ENCODE measurements at regions not wholly inside any gene's neighbourhood (a gene's known extent, or its start where the extent isn't known, plus 50 kb on each side); places are given as distances from the start of the nearest gene placed in this dataset.

DNA sequence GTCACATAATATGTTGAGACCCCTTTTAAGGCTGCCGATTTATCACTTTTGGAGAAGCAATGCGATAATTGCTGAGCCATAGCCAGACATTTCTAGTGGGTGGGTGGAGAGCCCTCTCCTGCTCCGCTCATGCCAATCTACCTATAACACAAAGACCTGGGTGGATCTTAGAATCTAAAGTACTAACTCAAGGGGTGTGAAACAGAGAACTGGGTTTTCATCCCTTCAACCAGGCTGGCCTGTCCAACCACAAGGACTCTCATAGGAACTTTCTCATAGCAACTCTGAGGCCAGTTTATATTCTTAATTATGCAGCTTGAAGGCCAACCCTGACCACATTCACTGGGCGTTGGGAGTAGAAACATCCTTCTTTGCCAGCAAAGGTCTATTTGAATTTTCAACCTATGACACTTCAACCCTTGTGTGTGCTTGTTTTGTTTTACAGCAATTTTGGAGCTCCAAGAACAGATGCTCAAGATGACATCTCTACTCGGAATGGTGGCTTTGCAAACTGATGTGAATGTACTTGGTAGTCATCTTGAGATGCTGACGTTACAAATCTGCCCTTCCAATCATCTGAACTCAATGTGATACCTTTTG lies 1198.2 kb upstream of the AUTS2 start:
- no peak overlapping the region for H3K23ac ChIP-seq (ENCODE audit: insufficient read length)
- H3K27me3 ChIP-seq (replicated peaks in 1 of 4; ENCODE audit: control insufficient read depth in 3 of 4, extremely low read depth in 1 of 4, insufficient read depth in 3 of 4, low read length in 3 of 4) = no peaks in the 10 kb centered on the region
- no peak overlapping the region for H2BK5ac ChIP-seq (ENCODE audit: low read depth, low read length)
- no peaks in the 10 kb centered on the region for H3K36me3 ChIP-seq (ENCODE audit: control insufficient read depth in 2 of 4, insufficient read depth in 4 of 4, low read length in 3 of 4)
- no peak overlapping the region for H2BK12ac ChIP-seq (ENCODE audit: low read depth, low read length)
- no peak overlapping the region for H3K27ac ChIP-seq (ENCODE audit: low read depth, low read length)
- no peak overlapping the region for H2AFZ ChIP-seq (ENCODE audit: low read length)
- no peak overlapping the region for H2AK5ac ChIP-seq (ENCODE audit: low read depth, low read length)
- POLR2A ChIA-PET (ENCODE audit: partially characterized antibody) = no interaction called here
- no peak for DNase-seq (ENCODE audit: low read depth in 1 of 2, low spot score in 2 of 2)
- TF ChIP-seq RBBP5 (IDR thresholded peaks at IDR 0.05; ENCODE audit: borderline replicate concordance, low read depth, low read length) = no peak
- no peak for TF ChIP-seq CBX8 (IDR thresholded peaks at IDR 0.05; ENCODE audit: borderline replicate concordance, low read depth, low read length)
- no peak overlapping the region for H3K14ac ChIP-seq (ENCODE audit: insufficient read length)
- H3K4me2 ChIP-seq (ENCODE audit: insufficient read depth in 1 of 2, low read depth in 2 of 2, low read length in 2 of 2) = no peak overlapping the region
- H3K4me3 ChIP-seq (ENCODE audit: extremely low read depth in 1 of 4, insufficient read depth in 2 of 4, low read depth in 3 of 4, low read length in 4 of 4) = no peak overlapping the region
- H2BK15ac ChIP-seq (ENCODE audit: low read length) = no peak overlapping the region
- no peak overlapping the region for H2BK20ac ChIP-seq (ENCODE audit: low read length)
- no peak overlapping the region for H4K5ac ChIP-seq (ENCODE audit: insufficient read length, low read depth, low read length)
- no peaks in the 10 kb centered on the region for H3K79me2 ChIP-seq (ENCODE audit: control insufficient read depth in 1 of 2, insufficient read depth in 2 of 2, low read length in 2 of 2)
- no peak for FAIRE-seq
- H3K9ac ChIP-seq (replicated peaks in 1 of 4; ENCODE audit: extremely low read depth in 1 of 4, low read depth in 3 of 4, low read length in 3 of 4) = no peak overlapping the region
- no peaks in the 10 kb centered on the region for H3K23me2 ChIP-seq (ENCODE audit: low read depth, low read length)
- 93% methylated on average over 6 of the region's 6 CpGs; no CpG with 5 or more reads in 1 of the 2 experiments for WGBS, 2 experiments (ENCODE audit: extremely low coverage in 1 of 2, insufficient coverage in 1 of 2, insufficient read length in 1 of 2, insufficient replicate concordance in 2 of 2, low coverage in 1 of 2, low lambda C conversion rate in 2 of 2, missing lambda C conversion rate in 1 of 2)
- H3K18ac ChIP-seq (ENCODE audit: extremely low read depth, low read length) = no peak overlapping the region
- H3K4me1 ChIP-seq (replicated peaks in 1 of 4; ENCODE audit: control insufficient read depth in 3 of 4, insufficient read depth in 4 of 4, low read length in 3 of 4) = no peaks in the 10 kb centered on the region
- H3K9me3 ChIP-seq (ENCODE audit: insufficient read depth in 2 of 2, low read depth in 1 of 2, low read length in 1 of 2) = no peaks in the 10 kb centered on the region
- no peak overlapping the region for H3K4ac ChIP-seq (replicated peaks; ENCODE audit: insufficient read length, low read depth, low read length)
- H4K20me1 ChIP-seq (replicated peaks in 1 of 2; ENCODE audit: control insufficient read depth in 1 of 2, insufficient read depth in 2 of 2, low read length in 2 of 2) = no peaks in the 10 kb centered on the region
- no peak overlapping the region for H4K91ac ChIP-seq (replicated peaks; ENCODE audit: insufficient read length, low read length)
- H4K8ac ChIP-seq (ENCODE audit: extremely low read depth, insufficient read depth, low read length) = no peak overlapping the region
- no peaks in the 10 kb centered on the region for H3K79me1 ChIP-seq (ENCODE audit: low read depth, low read length)
- no peak overlapping the region for H2BK120ac ChIP-seq (replicated peaks; ENCODE audit: low read depth, low read length)
- CTCF ChIA-PET (ENCODE audit: partially characterized antibody) = interaction anchor here (0.6 kb wide), 1 partner anchor 497 kb away, joined by 3 read pairs; no protein-coding TSS in a partner anchor
- no peak overlapping the region for H3K56ac ChIP-seq (replicated peaks; ENCODE audit: insufficient read length, low read depth, low read length)

Measured in H1 (cell line).